ENCODE measurements at regions not wholly inside any gene's neighbourhood (a gene's known extent, or its start where the extent isn't known, plus 50 kb on each side); places are given as distances from the start of the nearest gene placed in this dataset.

GRCh38 chr2:30339071-30339470 is 107.7 kb downstream of the LBH start:
- dilution Hi-C loops (cut with MboI; ENCODE audit: extremely low pct_ligation_motif_present, low sequenced_read_pairs), result no loop called here
- TF ChIP-seq EZH2 (IDR thresholded peaks at IDR 0.05; ENCODE audit: low read length) (no peak), CTCF (optimal IDR thresholded peaks at IDR 0.05 in 1 of 3, IDR thresholded peaks at IDR 0.05 in 1 of 3, conservative IDR thresholded peaks at IDR 0.05 in 1 of 3; ENCODE audit: extremely low read depth in 1 of 3, insufficient read depth in 2 of 3, low read length in 3 of 3) (no peak)
- DNase-seq (ENCODE audit: low read depth, low spot score) (no peak), FAIRE-seq (no peak)
- no peaks in the 10 kb centered on the region for H3K79me2 ChIP-seq (ENCODE audit: control insufficient read depth, insufficient read depth, low read length)
- peaks cover 5% of the 10 kb centered on the region for H3K27me3 ChIP-seq (ENCODE audit: control insufficient read depth, extremely low read depth, insufficient read depth, low read length)
- no peak overlapping the region for H3K4me2 ChIP-seq (ENCODE audit: control insufficient read depth, extremely low read depth, insufficient read depth, low read depth, low read length)
- no peaks in the 10 kb centered on the region for H3K36me3 ChIP-seq (ENCODE audit: control insufficient read depth in 2 of 2, extremely low read depth in 1 of 2, insufficient read depth in 2 of 2, low read length in 2 of 2)
- H3K9ac ChIP-seq (ENCODE audit: control insufficient read depth, extremely low read depth, insufficient read depth, low read length), result no peak overlapping the region
- H3K4me1 ChIP-seq (ENCODE audit: control insufficient read depth, extremely low read depth, insufficient read depth, low read length), result no peaks in the 10 kb centered on the region
- H2AFZ ChIP-seq (ENCODE audit: control insufficient read depth, low read length), result no peak overlapping the region
- no peak overlapping the region for H3K4me3 ChIP-seq (ENCODE audit: control insufficient read depth in 2 of 3, extremely low read depth in 1 of 3, insufficient read depth in 2 of 3, low read depth in 1 of 3, low read length in 3 of 3)
- no peaks in the 10 kb centered on the region for H3K9me1 ChIP-seq (ENCODE audit: control insufficient read depth, extremely low read depth, insufficient read depth, low read length)
- H3K9me3 ChIP-seq (ENCODE audit: control insufficient read depth, low read depth, low read length), result no peaks in the 10 kb centered on the region
- no peak overlapping the region for H3K27ac ChIP-seq (ENCODE audit: control insufficient read depth, insufficient read depth, low read length)
- no peaks in the 10 kb centered on the region for H4K20me1 ChIP-seq (ENCODE audit: control insufficient read depth, extremely low read depth, insufficient read depth, low read length)

GRCh38 chr2:30341500-30342267 is 105.4 kb upstream of the LCLAT1 start:
- H3K27ac ChIP-seq (ENCODE audit: control insufficient read depth, insufficient read depth, low read length), result no peak overlapping the region
- no peaks in the 10 kb centered on the region for H3K79me2 ChIP-seq (ENCODE audit: control insufficient read depth, insufficient read depth, low read length)
- FAIRE-seq, result no peak
- no peak for DNase-seq (ENCODE audit: low read depth, low spot score)
- no peak overlapping the region for H3K4me3 ChIP-seq (ENCODE audit: control insufficient read depth in 2 of 3, extremely low read depth in 1 of 3, insufficient read depth in 2 of 3, low read depth in 1 of 3, low read length in 3 of 3)
- dilution Hi-C loops (cut with MboI; ENCODE audit: extremely low pct_ligation_motif_present, low sequenced_read_pairs), result no loop called here
- H2AFZ ChIP-seq (ENCODE audit: control insufficient read depth, low read length), result no peak overlapping the region
- peaks cover 4% of the 10 kb centered on the region for H3K27me3 ChIP-seq (ENCODE audit: control insufficient read depth, extremely low read depth, insufficient read depth, low read length)
- no peaks in the 10 kb centered on the region for H3K4me1 ChIP-seq (ENCODE audit: control insufficient read depth, extremely low read depth, insufficient read depth, low read length)
- H3K9ac ChIP-seq (ENCODE audit: control insufficient read depth, extremely low read depth, insufficient read depth, low read length), result no peak overlapping the region
- no peaks in the 10 kb centered on the region for H3K9me1 ChIP-seq (ENCODE audit: control insufficient read depth, extremely low read depth, insufficient read depth, low read length)
- no peak overlapping the region for H3K4me2 ChIP-seq (ENCODE audit: control insufficient read depth, extremely low read depth, insufficient read depth, low read depth, low read length)
- TF ChIP-seq EZH2 (IDR thresholded peaks at IDR 0.05; ENCODE audit: low read length) (no peak), CTCF (optimal IDR thresholded peaks at IDR 0.05 in 1 of 3, IDR thresholded peaks at IDR 0.05 in 1 of 3, conservative IDR thresholded peaks at IDR 0.05 in 1 of 3; ENCODE audit: extremely low read depth in 1 of 3, insufficient read depth in 2 of 3, low read length in 3 of 3) (no peak)
- no peaks in the 10 kb centered on the region for H3K36me3 ChIP-seq (ENCODE audit: control insufficient read depth in 2 of 2, extremely low read depth in 1 of 2, insufficient read depth in 2 of 2, low read length in 2 of 2)
- no peaks in the 10 kb centered on the region for H3K9me3 ChIP-seq (ENCODE audit: control insufficient read depth, low read depth, low read length)
- no peaks in the 10 kb centered on the region for H4K20me1 ChIP-seq (ENCODE audit: control insufficient read depth, extremely low read depth, insufficient read depth, low read length)

Measured in keratinocyte (primary cell).